Right lobe of liver (tissue), 6 donors: ENCODE measurements at regions not wholly inside any gene's neighbourhood (a gene's known extent, or its start where the extent isn't known, plus 50 kb on each side); places are given as distances from the start of the nearest gene placed in this dataset.
A peak's percentile ranks its signal among the peaks of the same experiment; 100 is the strongest.

ENCODE experiments used
- ATAC-seq, 4 donors: fragments of 200-7000 bp; cut with Tn5 transposase; one replicate each; pipeline ENCODE4 v1.9.1; 2020; ENCODE audit warnings: mild to moderate bottlenecking in 4 of 4, moderate library complexity in 4 of 4
- DNase-seq, 3 donors: peaks; one replicate each; pipeline ENCODE4 v3.0.0-alpha.2; 2020
- H3K27ac ChIP-seq, 3 donors: fragments of 200-600 bp; one replicate each; pipeline ENCODE4 v1.8.0; 2022
- H3K27me3 ChIP-seq, 2 donors: fragments of 200-600 bp; one replicate each; pipeline ENCODE4 v1.8.0; 2022
- H3K36me3 ChIP-seq, 4 donors: fragments of 200-600 bp; sonication (generic) in 1 of 4; one replicate each; pipeline versions ENCODE4 v1.5.1 to v1.8.0; 2017 to 2022; ENCODE audit warnings: control low read depth in 1 of 4
- H3K4me1 ChIP-seq, 4 donors: fragments of 200-600 bp; sonication (generic) in 1 of 4; one replicate each; pipeline versions ENCODE4 v1.5.1 to v1.8.0; 2017 to 2022; ENCODE audit warnings: control low read depth in 1 of 4
- H3K4me3 ChIP-seq, 3 donors: fragments of 200-600 bp; one replicate each; pipeline ENCODE4 v1.8.0; 2022
- H3K9me3 ChIP-seq, 4 donors: fragments of 200-600 bp; sonication (generic) in 1 of 4; one replicate each; pipeline versions ENCODE4 v1.5.1 to v1.8.0; 2017 to 2022; ENCODE audit warnings: control low read depth in 1 of 4
- POLR2A ChIP-seq: fragments of 450-650 bp; IDR thresholded peaks from one replicate; pipeline ENCODE4 v1.6.1; 2017; ENCODE audit warnings: antibody characterized with exemption, mild to moderate bottlenecking
- WGBS: methylation state at CpG from one replicate; pipeline ENCODE4 v1.1.6; 2018; ENCODE audit warnings: low coverage, low lambda C conversion rate; ENCODE audit not compliant: insufficient coverage; ENCODE audit errors: missing lambda C conversion rate; 5-methylcytosine and 5-hydroxymethylcytosine counted together
- intact Hi-C, 2 donors: fragments of 100-400 bp; cut with DNase I; formaldehyde crosslinking; loops; one replicate each; pipeline versions ENCODE4 v1.11.2 to v1.14.1; 2022
- TF ChIP-seq, protein P1 (sequence below), 4 donors: fragments of 200-600 bp in 3 of 4; fragments of 450-650 bp in 1 of 4; IDR thresholded peaks; one replicate each; pipeline versions ENCODE4 v1.5.1 to v1.8.0; 2016 to 2022; ENCODE audit warnings: antibody characterized with exemption in 4 of 4, mild to moderate bottlenecking in 2 of 4
- donor health status: DM: no; HTN: yes; CAD: no.
- donor health status: DM: no; HTN: no; CAD: no.
- donor health status: DM: no; HTN: no; CAD: no.
- donor health status: DM: no; HTN: yes; CAD: no.
- donor health status: DM: no; HTN: yes; CAD: no.

DNA sequence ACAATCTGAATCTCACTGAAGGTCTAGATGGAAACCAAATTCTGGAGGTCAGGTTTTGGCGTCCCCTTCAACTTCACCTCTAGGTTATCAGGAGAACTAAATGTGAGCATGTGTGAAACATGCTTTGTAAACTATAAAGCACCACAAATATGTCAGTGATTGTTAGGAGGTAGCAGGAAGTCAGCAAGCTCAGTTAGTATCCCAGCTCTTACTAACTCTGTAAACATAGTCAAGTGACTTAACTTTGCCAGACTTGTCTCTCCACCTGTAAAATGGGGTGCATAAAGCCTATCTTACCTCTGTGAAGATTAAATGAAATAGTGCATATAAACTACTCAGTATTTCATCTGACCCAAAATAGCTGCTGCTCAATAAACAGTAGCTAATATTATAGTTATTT lies 121.5 kb downstream of the INSIG2 start:
- WGBS, result 71% methylated on average over 1 of the region's 1 CpG
- H3K4me1 ChIP-seq, result no peaks in the 10 kb centered on the region
- ATAC-seq (no peak), DNase-seq (no peak)
- no peak for TF ChIP-seq POLR2A
- TF ChIP-seq, protein P1, sequence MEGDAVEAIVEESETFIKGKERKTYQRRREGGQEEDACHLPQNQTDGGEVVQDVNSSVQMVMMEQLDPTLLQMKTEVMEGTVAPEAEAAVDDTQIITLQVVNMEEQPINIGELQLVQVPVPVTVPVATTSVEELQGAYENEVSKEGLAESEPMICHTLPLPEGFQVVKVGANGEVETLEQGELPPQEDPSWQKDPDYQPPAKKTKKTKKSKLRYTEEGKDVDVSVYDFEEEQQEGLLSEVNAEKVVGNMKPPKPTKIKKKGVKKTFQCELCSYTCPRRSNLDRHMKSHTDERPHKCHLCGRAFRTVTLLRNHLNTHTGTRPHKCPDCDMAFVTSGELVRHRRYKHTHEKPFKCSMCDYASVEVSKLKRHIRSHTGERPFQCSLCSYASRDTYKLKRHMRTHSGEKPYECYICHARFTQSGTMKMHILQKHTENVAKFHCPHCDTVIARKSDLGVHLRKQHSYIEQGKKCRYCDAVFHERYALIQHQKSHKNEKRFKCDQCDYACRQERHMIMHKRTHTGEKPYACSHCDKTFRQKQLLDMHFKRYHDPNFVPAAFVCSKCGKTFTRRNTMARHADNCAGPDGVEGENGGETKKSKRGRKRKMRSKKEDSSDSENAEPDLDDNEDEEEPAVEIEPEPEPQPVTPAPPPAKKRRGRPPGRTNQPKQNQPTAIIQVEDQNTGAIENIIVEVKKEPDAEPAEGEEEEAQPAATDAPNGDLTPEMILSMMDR (IDR thresholded peaks at IDR 0.05), result no peak
- H3K27ac ChIP-seq, result no peak overlapping the region
- no peaks in the 10 kb centered on the region for H3K36me3 ChIP-seq
- intact Hi-C loops, result loop anchor here in 1 of 2 donors (10.0 kb wide), 1 partner anchor 645 kb away; no protein-coding TSS in a partner anchor
- no peaks in the 10 kb centered on the region for H3K9me3 ChIP-seq
- no peaks in the 10 kb centered on the region for H3K27me3 ChIP-seq
- H3K4me3 ChIP-seq, result no peak overlapping the region

DNA sequence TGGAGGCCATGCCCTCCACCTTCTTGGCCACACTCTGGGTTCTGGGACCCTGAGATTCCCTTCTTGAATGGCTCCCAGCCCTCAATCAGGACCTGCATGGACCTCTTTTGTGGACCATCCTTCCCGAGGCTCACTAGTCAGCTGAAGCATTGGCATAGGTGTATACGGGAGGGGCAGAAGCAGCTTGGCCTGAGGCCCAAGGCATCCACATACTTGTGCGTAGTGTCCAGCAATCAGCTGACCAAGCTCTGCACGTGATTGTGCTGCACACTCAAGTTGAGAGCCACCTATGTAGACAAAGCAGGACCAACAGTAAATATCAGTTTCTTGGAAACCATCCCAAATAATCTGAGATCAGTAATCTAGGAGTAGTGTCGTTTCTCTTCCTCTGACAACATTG lies 119.6 kb downstream of the INSIG2 start:
- TF ChIP-seq, protein P1 (IDR thresholded peaks at IDR 0.05), result no peak
- TF ChIP-seq POLR2A, result no peak
- DNase-seq (no peak), ATAC-seq (no peak)
- Histone ChIP-seq H3K27ac (no peak overlapping the region), H3K27me3 (no peaks in the 10 kb centered on the region), H3K36me3 (no peaks in the 10 kb centered on the region), H3K9me3 (no peaks in the 10 kb centered on the region), H3K4me1 (no peaks in the 10 kb centered on the region), H3K4me3 (no peak overlapping the region)
- intact Hi-C loops, result loop anchor here in 1 of 2 donors (10.0 kb wide), 1 partner anchor 647 kb away; no protein-coding TSS in a partner anchor
- 29% methylated on average over 1 of the region's 5 CpGs for WGBS

DNA sequence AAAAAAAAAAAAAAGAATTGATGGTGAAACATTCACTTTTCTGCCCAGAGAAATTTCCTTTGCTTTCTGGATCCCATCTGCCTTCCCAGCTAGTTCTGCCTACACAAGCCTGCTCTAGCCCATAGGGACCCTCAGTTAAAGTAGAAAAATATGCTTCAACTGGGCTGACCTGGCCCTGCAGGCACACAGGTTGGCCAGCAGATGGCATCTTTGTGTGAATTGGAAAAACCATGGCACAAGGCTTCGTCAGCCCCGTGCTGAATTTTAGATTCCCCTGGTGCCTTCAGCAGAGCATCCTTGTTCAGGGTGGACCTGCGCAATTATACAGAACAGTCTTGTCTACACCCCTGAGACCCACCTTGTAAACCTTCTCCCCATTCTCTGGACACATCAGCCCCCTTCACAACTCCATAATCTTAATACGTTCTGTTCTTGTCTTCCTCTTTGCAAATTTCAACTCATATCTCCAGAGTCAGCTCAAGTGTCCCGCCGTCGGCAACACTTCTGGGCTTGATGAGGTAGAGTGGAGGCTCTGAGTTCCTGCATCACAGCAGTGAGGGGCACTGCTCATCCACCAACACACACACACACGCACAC lies 114.5 kb downstream of the INSIG2 start:
- H3K27me3 ChIP-seq, result no peaks in the 10 kb centered on the region
- intact Hi-C loops, result loop anchor here in 1 of 2 donors (10.0 kb wide), 1 partner anchor 652 kb away; no protein-coding TSS in a partner anchor
- no peak overlapping the region for H3K4me3 ChIP-seq
- H3K36me3 ChIP-seq, result no peaks in the 10 kb centered on the region
- DNase-seq (peak in 2 of 3 donors; percentile 29 to 51), ATAC-seq (peak; percentile 79 to 91 (median 84))
- no peak overlapping the region for H3K27ac ChIP-seq
- H3K4me1 ChIP-seq, result no peaks in the 10 kb centered on the region
- no peaks in the 10 kb centered on the region for H3K9me3 ChIP-seq
- TF ChIP-seq, protein P1 (IDR thresholded peaks at IDR 0.05), result peak; percentile 70 to 88 (median 84)
- TF ChIP-seq POLR2A, result no peak
- WGBS, result 37% methylated on average over 6 of the region's 8 CpGs

DNA sequence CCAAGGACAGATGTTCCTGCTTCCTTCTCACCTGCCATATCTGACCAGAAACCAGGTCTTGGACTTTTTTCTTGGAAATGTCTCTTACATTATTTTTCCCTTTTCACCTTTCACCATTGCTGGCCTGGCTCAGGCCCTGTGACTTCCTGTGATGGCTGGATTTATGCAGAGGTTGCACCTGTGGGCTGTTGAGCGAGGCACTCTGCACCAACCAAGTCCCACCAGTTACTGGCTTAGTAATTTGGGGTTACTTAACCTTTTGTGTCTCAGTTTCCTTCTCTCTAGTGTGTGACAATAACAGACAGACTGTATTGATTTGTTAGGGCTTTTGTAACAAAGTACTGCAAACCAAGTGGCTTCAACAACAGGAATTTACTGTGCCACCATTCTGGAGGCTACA lies 110.0 kb downstream of the INSIG2 start:
- Histone ChIP-seq H3K4me3 (no peak overlapping the region), H3K36me3 (no peaks in the 10 kb centered on the region), H3K4me1 (no peaks in the 10 kb centered on the region), H3K27me3 (no peaks in the 10 kb centered on the region), H3K27ac (no peak overlapping the region), H3K9me3 (no peaks in the 10 kb centered on the region)
- intact Hi-C loops, result no loop called here
- DNase-seq (no peak), ATAC-seq (no peak)
- TF ChIP-seq POLR2A, result no peak
- TF ChIP-seq, protein P1 (IDR thresholded peaks at IDR 0.05), result no peak
- WGBS, result 75% methylated on average over 1 of the region's 1 CpG
